Spleen (tissue), 7 donors: ENCODE measurements at regions not wholly inside any gene's neighbourhood (a gene's known extent, or its start where the extent isn't known, plus 50 kb on each side); places are given as distances from the start of the nearest gene placed in this dataset.

Experiments used
- CTCF ChIP-seq, 11 experiments: fragments of 200-600 bp in 7 of 11; fragments of 450-650 bp in 4 of 11; sonication (generic) in 4 of 11; IDR thresholded peaks in 8 of 11; conservative IDR thresholded peaks in 3 of 11; 1 replicate in 7 of 11; 2 replicates in 4 of 11; pipeline versions ENCODE4 v1.4.0 to v1.8.0; 2016 to 2021; ENCODE audit warnings: antibody characterized with exemption in 11 of 11, inconsistent platforms in 4 of 11, mild to moderate bottlenecking in 1 of 11
- POLR2A ChIP-seq, 3 donors: fragments of 450-650 bp; IDR thresholded peaks; one replicate each; pipeline ENCODE4 v1.5.1; 2017; ENCODE audit warnings: antibody characterized with exemption in 3 of 3, mild to moderate bottlenecking in 1 of 3
- donor health status: DM: no; HTN: no; CAD: no; lungs with moderate emphysema.
- donor health status: DM: no; HTN: no; CAD: no.
- donor health status: DM: no; HTN: no; CAD: no.

- no peak for TF ChIP-seq CTCF (IDR thresholded peaks at IDR 0.05 in 8 of 11, conservative IDR thresholded peaks at IDR 0.05 in 3 of 11)
- no peak for TF ChIP-seq POLR2A (IDR thresholded peaks at IDR 0.05)
Observed at GRCh38 chr6:135624402-135625295, 127.1 kb upstream of the AHI1 start.
